SIG-M5 treated with dmso at 0.1 percent for 504 hours (cell line): ENCODE measurements at regions not wholly inside any gene's neighbourhood (a gene's known extent, or its start where the extent isn't known, plus 50 kb on each side); places are given as distances from the start of the nearest gene placed in this dataset.

Experiments
- DNase-seq: peaks from one replicate; lab custom pipeline; 2025; ENCODE audit not compliant: unreplicated experiment; lab: John Stamatoyannopoulos, UW

GRCh38 chr12:84605983-84606382 lies 306.6 kb downstream of the SLC6A15 start:
- DNase-seq, result no peak

GRCh38 chr12:84604551-84604950 lies 308.0 kb downstream of the SLC6A15 start:
- DNase-seq, result no peak

- no peak for DNase-seq
Observed at GRCh38 chr12:84603484-84604248, 308.9 kb downstream of the SLC6A15 start.

GRCh38 chr12:84601483-84601882 lies 311.1 kb downstream of the SLC6A15 start:
- DNase-seq, result no peak

- no peak for DNase-seq
Observed at GRCh38 chr12:84599539-84599938, 313.1 kb downstream of the SLC6A15 start.

- no peak for DNase-seq
Observed at GRCh38 chr12:84596266-84596665, 316.3 kb downstream of the SLC6A15 start.

GRCh38 chr12:84594157-84594556 lies 318.4 kb downstream of the SLC6A15 start:
- DNase-seq, result no peak

GRCh38 chr12:84585776-84586395 lies 326.7 kb downstream of the SLC6A15 start:
- DNase-seq, result no peak

- DNase-seq, result no peak
Observed at GRCh38 chr12:84572196-84572595, 340.4 kb downstream of the SLC6A15 start.

GRCh38 chr12:84562331-84562730 lies 350.3 kb downstream of the SLC6A15 start:
- no peak for DNase-seq

GRCh38 chr12:84561351-84561750 lies 351.2 kb downstream of the SLC6A15 start:
- DNase-seq, result no peak

- no peak for DNase-seq
Observed at GRCh38 chr12:84554199-84554723, 358.3 kb downstream of the SLC6A15 start.

GRCh38 chr12:84553331-84554117 lies 359.1 kb downstream of the SLC6A15 start:
- DNase-seq, result no peak

GRCh38 chr12:84551373-84551772 lies 361.2 kb downstream of the SLC6A15 start:
- no peak for DNase-seq

GRCh38 chr12:84550518-84550917 lies 362.1 kb downstream of the SLC6A15 start:
- no peak for DNase-seq

GRCh38 chr12:84542289-84542688 lies 370.3 kb downstream of the SLC6A15 start:
- DNase-seq, result no peak

GRCh38 chr12:84537666-84538065 lies 374.9 kb downstream of the SLC6A15 start:
- no peak for DNase-seq

- DNase-seq, result no peak
Observed at GRCh38 chr12:84512751-84513150, 399.8 kb downstream of the SLC6A15 start.

- DNase-seq, result peak; percentile 6
Observed at GRCh38 chr12:84508851-84509260, 403.7 kb downstream of the SLC6A15 start.

- DNase-seq, result peak; percentile 58
Observed at GRCh38 chr12:84507956-84508850, 404.4 kb downstream of the SLC6A15 start.

GRCh38 chr12:84506282-84506681 lies 406.3 kb downstream of the SLC6A15 start:
- no peak for DNase-seq
